NCI-H510A (cell line): ENCODE measurements at regions not wholly inside any gene's neighbourhood (a gene's known extent, or its start where the extent isn't known, plus 50 kb on each side); places are given as distances from the start of the nearest gene placed in this dataset.

ENCODE experiments used
- DNase-seq: peaks from one replicate; lab custom pipeline; 2025; lab: John Stamatoyannopoulos, UW

DNA sequence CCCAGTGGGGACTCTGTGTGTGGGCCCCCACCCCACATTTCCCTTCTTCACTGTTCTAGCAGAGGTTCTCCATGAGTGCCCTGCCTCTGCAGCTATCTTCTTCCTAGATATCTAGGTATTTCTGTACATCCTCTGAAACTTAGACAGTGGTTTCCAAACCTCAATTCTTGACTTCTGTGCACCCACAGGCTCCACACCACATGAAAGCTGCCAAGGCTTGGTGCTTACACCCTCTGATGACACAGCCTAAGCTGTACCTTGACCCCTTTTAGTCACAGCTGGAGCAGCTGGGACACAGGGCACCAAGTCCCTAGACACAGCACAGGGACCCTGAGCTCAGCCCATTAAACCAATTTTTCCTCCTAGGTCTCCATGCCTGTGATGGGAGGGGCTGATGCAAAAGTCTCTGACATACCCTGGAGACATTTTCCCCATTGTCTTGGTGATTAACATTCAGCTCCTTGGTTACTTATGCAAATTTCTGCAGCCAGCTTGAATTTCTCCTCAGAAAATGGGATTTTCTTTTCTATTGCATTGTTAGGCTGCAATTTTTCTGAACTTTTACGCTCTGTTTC, 304.5 kb downstream of the OTOL1 start:
- no peak for DNase-seq

DNA sequence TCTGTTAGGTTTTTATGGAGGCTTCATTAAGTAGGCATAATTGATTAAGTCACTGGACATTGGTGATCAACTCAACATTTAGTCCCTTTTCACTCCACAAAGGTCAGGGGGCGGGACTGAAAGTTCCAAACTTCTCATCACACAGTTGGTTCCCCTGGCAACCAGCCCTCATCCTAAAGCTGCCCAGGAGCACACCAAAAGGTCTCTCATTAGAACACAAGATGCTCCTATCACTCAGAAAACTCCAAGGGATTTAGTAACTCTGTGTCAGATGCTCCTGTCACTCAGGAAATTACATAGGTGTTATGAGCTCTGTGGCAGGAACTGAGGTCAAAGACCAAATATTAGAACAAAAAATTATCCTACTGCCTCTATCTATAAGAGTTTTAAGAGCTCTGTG, 321.5 kb downstream of the OTOL1 start:
- DNase-seq, result no peak

DNA sequence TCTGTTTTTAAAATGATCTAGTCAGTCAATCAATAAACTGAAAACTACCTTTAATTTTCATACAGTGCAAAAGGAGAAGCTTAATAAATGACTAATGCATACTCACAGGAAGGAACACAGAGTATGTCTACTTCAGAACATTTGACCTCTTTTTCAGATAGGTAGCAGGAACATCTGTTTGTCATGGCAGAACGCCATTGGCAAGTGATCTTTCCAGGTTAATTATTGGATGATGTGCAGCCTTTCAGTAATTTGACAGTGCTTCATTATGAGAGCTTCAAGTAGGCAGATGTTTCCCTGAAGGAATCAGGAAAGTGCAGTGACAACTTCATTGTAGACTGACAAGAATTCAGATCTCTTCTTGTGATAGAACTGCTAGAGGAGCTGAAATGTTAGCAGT, 325.0 kb downstream of the OTOL1 start:
- DNase-seq, result no peak

DNA sequence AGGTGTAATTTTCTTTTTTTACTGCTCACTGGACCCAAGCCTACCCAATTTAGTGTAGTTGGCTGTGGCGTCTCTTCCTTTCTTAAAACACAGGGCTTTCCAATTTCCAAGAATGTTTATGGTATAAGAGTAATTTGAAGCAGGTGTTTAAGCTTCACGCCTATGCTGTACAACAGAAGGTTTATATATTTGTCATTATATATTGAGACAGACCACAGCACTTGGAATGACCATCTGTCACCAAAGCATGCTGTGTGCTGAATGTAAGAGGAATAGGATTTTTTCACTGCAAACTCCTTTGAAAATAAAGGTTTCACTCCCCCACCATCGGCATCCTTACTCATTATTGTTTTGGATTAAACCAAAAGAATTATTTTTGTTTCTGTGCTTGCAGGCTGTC, 325.7 kb downstream of the OTOL1 start:
- no peak for DNase-seq

DNA sequence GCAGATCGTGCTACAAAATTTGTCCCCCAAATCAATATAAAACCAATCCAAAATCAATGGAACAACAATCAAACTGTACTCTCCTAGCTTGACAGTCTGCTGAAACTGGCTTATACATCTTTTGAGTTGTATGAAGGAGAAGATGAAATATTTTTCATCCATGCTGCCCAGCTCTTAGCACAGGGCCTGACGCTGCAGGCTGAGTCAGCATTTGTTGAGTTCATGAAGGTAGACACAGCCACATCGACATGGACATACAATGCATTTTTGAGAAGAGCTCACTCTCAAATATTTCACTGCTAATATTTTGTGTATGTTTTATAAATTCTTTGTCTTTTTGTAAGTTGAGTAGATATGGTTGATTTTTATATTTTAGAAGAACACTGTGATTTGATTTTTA, 327.3 kb downstream of the OTOL1 start:
- DNase-seq, result no peak

DNA sequence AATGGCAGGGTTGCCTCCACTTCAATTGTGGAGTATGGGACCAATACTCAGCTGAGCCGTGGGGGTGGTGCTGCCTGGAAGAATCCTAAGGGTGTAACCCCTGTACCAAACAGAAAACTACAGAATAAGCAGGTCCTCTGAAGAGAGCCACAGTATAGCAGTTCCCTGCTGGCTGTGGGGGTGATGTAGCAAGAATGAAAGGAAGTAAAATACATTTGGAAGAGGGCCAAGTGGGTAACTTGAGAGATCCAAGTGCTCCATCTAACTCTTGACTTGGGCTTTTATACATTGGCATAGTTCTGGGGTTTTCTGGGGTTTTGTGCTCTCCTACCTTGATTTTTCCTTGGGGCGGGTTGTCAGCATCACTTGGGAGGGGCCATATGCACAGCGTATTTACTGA, 341.4 kb downstream of the OTOL1 start:
- DNase-seq, result peak; percentile 14

DNA sequence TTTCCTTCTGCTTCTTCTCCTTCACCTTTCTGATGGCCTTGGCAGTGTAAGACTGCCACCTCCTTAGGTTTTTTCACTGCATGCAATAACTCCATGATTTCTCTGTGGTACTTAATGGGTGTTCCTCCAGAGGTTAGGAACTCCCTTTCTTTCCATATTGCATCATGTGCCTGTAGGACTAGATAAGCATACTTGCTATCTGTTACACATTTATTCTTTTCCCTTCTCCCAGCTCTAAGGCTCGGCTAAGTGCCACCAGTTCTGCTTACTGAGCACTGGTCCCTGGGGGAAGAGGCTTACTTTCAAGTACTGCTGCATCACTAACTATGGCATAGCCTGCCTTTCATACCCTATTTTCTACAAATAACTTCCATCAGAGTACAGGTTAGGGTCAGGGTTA, 351.8 kb downstream of the OTOL1 start:
- DNase-seq, result no peak

DNA sequence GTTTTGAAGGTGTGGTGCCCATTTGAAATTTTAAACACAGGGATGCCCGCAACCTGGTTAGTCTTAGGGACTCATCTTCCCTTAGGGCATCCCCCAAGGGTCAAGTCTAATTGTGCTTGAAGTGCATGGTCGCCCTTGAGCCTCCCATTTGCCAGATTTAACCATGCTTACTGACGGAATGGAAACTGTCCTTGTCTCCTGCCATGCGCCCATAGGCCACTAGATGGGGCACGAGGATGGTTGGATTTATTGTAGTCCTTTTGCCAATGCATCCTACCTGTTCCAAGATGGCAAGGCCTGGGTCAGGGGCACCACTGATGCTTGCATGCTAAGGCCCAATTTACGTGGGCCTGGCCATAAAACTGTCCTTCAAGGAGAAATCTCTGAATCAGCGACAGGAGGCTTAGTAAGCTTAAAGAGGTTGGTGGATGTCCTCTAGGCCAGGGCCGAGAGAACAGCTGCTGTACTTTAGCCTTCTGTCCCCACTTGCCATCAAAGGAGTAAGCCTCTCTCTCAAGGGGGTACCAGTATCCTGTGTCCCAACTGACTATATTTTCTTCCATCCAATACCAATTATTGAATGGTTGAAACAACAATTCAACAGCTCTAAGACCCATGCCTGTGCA, 355.4 kb downstream of the OTOL1 start:
- DNase-seq, result no peak

DNA sequence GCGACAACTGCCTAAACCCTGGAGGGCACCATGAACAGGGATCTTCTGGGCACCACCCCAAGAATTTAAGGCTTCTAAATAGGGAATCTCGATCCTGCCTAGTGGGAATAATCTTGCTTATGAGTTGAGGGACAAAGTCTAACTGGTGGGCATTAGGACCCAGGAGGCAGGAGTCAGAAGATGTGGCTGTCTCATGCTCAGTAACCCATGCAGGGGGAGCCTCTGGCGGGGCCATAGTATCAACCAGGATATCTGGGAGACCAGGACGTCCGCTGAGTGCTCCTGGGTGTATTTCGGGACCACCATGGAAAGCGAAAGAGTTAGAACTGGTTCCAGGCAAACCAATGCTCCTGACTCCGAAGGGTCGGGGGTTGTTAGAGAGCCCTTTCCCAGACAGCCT, 356.1 kb downstream of the OTOL1 start:
- no peak for DNase-seq

DNA sequence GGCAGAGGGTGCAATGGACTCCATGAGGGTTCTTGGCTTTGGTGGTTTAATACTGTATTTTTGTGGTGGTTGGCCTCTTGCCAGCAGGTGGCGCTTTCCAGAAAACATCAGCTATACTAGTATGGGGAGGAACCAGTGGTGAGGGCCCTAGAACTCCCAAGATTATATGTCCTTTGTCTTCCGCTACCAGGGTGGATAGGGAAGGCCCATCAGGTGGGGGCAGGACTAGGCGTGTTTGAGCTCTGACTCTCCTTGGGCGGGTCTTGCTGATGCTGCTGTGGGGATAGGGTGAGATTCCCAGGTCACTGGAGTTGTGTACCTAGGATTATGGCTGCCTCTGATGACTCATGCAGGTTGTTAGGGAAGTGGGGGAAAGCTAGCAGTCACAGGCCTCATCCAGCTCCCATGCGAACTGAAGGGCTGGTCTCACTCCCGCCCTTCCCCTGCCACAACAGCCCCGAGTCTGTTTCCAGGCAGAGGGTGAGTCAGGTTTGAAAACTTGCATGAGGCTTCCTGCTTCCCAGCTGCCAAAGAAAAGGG, 357.7 kb downstream of the OTOL1 start:
- DNase-seq, result no peak

DNA sequence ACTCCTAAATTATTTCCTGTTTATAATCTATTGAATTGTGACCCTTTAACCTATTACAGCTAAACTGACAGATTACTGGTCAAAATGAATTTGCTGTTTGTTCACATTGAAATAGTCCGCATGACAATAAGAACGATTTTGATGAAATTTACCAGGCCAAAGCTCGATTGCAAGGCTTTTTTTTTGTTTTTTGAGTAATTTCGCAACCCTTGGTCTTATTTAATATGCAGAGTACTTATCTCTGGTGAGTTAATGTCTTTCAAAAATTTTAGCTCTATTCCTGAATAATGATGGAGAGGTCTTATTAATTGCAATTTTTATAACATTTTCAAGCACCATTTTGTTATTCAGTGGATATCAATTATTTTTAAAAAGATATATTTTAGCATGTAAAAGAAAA, 362.4 kb downstream of the OTOL1 start:
- no peak for DNase-seq

DNA sequence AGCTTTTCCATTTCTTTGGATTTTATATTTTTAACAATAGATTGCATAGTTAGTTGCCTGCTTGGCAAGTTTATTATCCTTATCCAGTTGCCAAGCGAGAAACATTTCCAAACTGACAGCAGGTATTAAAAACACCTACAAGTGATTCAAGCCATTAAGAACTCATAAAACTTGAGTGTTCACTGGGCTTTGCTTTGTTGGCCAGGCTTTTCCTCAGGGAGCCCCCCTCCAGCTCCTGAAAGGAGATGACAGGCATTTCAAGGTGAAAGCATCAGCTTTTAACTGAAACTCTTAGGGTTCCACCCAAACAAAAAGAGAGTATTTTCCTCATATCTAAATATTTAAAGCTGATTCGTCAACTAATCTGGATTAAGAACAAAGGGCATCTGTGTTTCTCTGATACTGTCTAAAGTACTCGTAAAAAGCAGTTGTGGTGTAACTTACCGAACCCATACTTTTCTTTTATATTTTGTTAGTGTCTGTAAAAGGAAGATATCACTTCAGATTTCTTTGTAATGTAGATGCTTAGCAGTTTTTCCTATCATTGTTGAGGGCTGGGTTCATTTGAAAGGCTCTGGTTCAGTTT, 363.4 kb downstream of the OTOL1 start:
- no peak for DNase-seq

DNA sequence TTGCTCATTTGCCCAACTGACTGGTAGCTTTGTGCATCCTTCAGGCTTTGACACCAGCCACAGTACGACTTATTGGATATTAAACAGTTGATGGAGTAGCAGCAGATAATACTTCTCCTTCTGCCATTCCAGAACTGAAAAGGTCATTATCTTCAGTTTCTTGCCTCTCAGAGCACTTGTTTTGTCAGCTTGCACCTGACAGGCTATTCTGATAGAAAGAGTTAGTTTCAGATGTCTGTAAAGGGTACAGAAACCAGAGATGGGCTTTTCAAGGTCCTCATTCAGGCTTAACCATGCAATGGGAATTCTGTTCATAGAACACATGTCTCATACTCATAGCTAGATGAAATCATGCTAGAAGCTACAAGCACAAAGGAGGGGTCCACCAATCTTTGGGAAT, 367.2 kb downstream of the OTOL1 start:
- DNase-seq, result no peak

DNA sequence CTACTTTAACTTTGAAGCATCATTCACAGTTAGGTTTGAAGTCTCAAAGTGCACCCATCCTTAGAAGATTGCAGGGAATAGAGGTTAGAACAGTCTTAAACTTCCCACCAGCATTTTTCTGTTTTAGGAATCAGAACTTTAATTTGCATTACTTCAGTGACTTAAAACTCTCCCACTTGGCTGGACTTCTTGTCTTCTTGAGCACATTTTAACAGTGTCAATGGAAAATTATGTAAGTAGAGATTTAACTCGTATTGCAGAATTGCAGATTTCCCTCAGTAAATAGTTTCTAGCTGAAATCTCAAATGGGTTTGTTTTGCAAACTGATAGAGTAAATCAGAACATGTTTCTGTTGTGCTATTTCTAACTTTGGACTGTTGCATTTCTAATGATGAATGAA, 369.6 kb downstream of the OTOL1 start:
- no peak for DNase-seq

DNA sequence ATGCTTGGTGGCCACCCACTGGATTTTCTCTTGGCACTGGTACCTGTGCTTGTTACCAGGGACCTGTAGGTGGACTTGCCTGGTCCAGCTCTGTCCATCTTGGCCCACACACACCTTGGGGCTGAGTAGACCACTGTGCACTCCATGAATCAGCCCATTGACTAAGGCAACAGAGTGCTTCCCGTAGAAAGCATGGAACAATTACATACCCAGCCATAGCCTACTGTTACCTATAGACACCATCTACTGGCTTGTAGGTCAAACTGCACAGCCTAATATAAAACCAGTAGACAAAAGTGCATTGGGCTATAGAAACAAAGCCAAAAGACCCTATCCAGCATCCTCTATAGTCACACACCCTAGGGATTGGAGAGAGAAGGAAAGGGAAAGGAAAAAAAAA, 378.9 kb downstream of the OTOL1 start:
- no peak for DNase-seq

DNA sequence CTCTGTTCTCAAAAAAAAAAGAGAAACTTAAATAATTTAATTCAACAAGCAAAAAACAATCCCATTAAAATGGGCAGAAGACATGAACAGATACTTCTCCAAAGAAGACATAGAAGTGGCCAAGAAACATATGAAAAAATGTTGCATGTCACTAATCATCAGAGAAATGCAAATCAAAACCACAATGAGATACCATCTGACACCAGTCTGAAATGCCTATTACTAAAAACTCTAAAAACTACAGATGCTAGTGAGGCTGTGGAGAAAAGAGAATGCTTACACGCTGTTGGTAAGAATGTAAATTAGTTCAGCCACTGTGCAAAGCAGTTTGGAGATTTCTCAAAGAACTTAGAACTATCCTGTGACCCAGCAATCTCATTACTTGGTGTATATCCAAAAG, 382.9 kb downstream of the OTOL1 start:
- no peak for DNase-seq

DNA sequence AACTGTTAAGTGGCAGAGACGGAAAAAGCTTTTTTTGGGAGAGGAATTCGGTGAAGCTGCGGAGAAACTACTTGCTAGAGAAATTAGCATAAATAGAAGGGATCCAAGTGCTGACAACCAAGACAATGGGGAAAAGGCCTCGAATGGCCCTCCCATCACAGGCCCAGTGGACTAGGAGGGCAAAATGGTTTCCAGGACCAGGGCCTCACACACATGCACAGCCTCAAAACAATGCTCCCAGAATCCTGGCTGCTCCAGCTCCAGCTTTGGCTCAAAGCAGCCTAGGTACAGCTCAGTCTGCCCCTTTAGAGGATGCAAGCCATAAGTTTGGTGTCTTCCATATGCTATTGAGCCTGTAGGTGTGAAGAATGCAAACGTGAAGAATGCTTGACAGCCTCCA, 388.2 kb downstream of the OTOL1 start:
- no peak for DNase-seq

DNA sequence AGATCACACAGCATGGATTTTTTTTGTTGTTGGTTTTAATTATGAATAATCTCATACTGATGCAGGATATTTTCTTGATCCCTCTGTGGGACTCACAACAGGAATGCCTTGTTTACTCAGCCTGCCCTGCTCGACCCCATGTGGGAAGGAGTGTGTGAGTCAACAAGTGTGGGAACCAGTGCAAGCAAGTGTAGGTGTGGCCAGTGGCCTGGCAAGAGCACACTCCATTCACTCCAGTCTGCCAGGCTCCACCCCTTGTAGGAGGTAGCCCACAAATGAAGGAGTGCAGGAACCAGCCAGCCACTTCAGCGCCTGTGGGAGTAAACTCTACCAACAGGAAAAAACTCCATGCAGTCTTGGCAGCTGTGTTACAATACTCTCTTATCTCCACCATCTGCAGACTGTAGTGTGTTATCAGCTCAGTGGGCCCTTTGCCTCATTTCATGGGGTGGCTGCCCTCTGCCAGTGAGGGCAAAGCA, 393.6 kb downstream of the OTOL1 start:
- DNase-seq, result peak; percentile 9

DNA sequence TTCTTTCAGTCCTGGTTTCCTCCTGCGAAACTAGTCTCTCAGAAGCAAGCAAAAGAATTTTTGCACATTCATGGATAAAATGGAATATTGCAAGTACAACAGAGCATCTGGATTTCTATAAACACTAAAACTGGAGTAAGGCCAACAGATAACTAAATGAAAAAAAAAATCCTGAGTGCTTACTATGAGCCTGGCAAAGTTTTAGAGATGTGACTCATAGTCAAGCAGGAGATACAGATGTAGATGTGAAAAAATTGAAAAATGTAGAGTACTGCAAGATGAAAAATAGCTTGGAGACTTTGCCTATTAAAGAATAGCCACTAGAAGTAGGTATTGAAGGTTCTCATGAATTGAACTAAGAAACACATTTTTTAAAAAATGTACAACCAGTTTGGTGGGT, 397.4 kb downstream of the OTOL1 start:
- DNase-seq, result no peak

DNA sequence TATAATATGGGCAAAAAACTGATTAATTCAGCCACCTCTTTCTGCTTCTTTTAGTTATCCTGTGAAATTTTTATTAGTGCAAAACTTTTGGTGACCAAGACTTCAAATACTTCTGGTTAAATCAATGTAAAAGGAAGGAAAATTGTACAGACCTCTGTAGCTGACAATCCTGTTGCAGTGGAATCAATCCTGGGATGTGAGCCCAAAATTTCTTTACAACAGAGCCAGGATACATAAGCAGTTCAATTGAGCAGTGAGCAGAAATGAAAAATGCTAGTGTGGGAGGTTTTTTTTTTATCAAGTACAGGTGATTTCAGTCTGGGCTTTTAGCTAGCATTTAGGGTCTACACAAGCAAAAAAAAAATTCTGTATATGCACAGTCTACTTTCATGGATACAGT, 398.0 kb downstream of the OTOL1 start:
- DNase-seq, result no peak

DNA sequence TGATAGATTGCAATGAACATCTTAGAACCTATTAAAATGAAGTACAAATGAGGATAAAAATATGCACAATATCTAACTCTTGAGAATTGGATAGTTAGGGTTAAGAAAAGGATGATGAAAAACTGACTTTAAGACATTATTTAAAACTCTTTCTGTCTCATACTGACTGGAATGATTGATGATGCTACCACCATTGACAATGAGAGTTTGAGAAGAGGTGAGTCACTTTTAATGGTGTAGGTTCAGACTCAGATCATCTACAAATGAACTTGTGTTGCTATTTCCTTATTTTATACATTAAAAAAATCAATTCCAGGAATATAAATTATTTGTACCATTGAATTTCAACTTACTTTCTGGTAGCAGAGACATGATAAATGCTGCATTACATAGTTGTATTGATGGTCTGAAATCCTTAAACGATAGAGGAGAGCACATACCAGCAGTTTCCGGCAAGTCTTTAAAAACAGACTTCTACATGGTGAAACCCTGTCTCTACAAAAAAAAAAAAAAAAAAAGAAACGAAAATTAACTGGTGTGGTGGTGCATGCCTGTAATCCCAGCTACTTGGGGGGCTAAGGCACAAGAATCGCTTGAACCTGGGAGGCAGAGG, 409.0 kb downstream of the OTOL1 start:
- DNase-seq, result no peak

DNA sequence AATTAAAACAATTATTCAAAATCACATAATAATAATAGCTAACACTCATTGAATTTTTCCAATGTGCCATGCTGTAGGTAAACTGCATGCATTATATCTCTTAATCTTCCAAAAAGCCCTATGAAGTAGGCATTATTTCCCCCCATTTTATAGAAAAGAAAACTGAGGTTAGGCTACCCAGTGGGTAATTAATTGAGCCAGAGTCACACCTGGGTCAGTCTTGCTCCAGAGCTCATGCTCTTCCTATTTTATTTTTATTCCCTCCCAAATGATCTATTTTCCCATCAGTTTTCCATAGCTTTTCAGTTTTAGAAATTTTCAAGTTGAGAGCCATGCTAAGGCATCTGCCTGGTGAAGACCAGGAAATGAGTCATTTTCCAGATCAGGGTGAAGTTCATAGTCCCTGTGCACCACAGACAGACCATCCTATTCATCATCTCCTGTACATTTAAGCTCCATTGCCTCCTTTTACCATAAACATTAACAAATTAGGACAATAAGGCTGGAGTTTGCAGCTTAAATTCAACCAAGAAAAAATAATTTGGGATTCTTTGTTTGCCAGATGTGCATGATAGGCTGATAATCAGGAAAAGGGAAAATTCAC, 417.3 kb downstream of the OTOL1 start:
- DNase-seq, result no peak
